ENCODE measurements at regions not wholly inside any gene's neighbourhood (a gene's known extent, or its start where the extent isn't known, plus 50 kb on each side); places are given as distances from the start of the nearest gene placed in this dataset.
A peak's percentile ranks its signal among the peaks of the same experiment; 100 is the strongest.

DNA sequence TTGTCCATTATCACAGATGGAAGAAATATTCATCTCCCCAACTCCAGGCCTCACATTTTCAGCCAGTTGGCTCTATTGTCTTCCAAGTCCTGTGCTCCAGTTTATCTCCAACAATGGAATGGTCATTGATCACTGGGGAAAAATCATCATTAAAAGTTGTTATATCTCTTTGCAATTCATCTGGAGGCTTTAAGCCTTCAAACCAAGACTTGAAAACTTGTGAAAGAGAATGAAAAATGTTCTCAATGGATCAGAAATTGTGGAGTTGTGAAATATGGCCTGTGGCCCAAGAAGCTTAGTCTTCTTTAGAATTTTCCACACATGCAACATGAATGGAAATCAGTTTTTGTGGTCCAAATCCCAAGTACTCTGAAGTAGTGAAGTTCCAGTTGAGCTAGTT, 569.6 kb downstream of the EBF1 start:
- Mint-ChIP-seq H3K4me3 (no peak overlapping the region), H3K9me3 (no peaks in the 10 kb centered on the region), H3K27me3 (no peaks in the 10 kb centered on the region), H3K4me1 (ENCODE audit: low read depth) (no peaks in the 10 kb centered on the region), H3K27ac (no peak overlapping the region), H3K36me3 (ENCODE audit: low read depth) (no peaks in the 10 kb centered on the region)

GRCh38 chr5:158529454-158529853, 570.3 kb downstream of the EBF1 start:
- no peak overlapping the region for H3K27ac Mint-ChIP-seq
- H3K4me3 Mint-ChIP-seq = no peak overlapping the region
- no peaks in the 10 kb centered on the region for H3K27me3 Mint-ChIP-seq

DNA sequence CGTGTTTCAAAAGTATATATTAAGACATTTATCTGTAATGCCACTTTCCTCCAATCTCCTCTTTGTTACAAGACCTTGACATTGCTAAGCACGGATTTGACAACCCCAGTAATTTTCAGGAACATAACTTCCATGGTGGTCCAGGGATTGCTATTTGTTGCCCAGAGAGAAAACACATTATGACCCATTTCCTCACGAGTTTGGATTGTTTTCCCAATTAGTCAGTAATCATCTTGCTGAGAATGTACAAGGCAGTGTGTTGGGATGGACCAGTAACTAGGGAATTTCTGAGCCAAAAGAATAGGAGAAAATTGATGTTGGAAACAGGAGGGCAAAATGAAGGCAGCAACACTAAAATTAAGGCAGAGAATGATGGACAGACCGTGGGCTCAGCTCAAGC, 574.1 kb downstream of the EBF1 start:
- Mint-ChIP-seq H3K27me3 (no peaks in the 10 kb centered on the region), H3K4me1 (ENCODE audit: low read depth) (no peaks in the 10 kb centered on the region), H3K9me3 (no peaks in the 10 kb centered on the region), H3K4me3 (no peak overlapping the region), H3K27ac (no peak overlapping the region), H3K36me3 (ENCODE audit: low read depth) (no peaks in the 10 kb centered on the region)

More at GRCh38 chr5:158529454-158529853, 570.3 kb downstream of the EBF1 start:
- no peaks in the 10 kb centered on the region for H3K4me1 Mint-ChIP-seq (ENCODE audit: low read depth)
- no peaks in the 10 kb centered on the region for H3K36me3 Mint-ChIP-seq (ENCODE audit: low read depth)
- no peaks in the 10 kb centered on the region for H3K9me3 Mint-ChIP-seq

GRCh38 chr5:158524070-158524469, 575.6 kb downstream of the EBF1 start:
- Mint-ChIP-seq H3K36me3 (ENCODE audit: low read depth) (no peaks in the 10 kb centered on the region), H3K9me3 (no peaks in the 10 kb centered on the region), H3K4me1 (ENCODE audit: low read depth) (no peaks in the 10 kb centered on the region)

GRCh38 chr5:158522776-158523175, 576.9 kb downstream of the EBF1 start:
- Mint-ChIP-seq H3K27ac (no peak overlapping the region), H3K9me3 (no peaks in the 10 kb centered on the region), H3K27me3 (no peaks in the 10 kb centered on the region), H3K36me3 (ENCODE audit: low read depth) (no peaks in the 10 kb centered on the region), H3K4me1 (ENCODE audit: low read depth) (no peaks in the 10 kb centered on the region), H3K4me3 (no peak overlapping the region)

More at GRCh38 chr5:158524070-158524469, 575.6 kb downstream of the EBF1 start:
- no peaks in the 10 kb centered on the region for H3K27me3 Mint-ChIP-seq
- H3K4me3 Mint-ChIP-seq = no peak overlapping the region
- H3K27ac Mint-ChIP-seq = no peak overlapping the region

DNA sequence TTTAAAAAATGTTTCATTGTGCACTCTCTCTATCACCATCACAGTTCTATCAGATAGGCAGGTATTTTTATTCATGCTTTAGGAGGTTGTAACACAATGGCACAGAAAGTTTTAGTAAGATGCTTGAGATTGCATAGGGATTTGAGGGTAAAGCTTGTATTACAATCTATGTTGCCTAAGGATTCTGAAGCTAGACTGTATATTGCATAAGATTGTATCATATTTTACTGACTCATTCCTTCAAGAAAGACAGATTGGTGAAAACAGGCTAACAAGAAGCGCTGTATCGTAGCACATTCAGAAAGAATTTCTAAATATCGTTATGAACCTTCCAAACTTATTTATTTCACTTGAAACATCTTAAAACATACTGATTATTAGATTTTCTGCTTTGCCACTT, 577.7 kb downstream of the EBF1 start:
- Mint-ChIP-seq H3K9me3 (no peaks in the 10 kb centered on the region), H3K4me3 (no peak overlapping the region), H3K4me1 (ENCODE audit: low read depth) (no peaks in the 10 kb centered on the region), H3K36me3 (ENCODE audit: low read depth) (no peaks in the 10 kb centered on the region), H3K27ac (no peak overlapping the region), H3K27me3 (no peaks in the 10 kb centered on the region)

DNA sequence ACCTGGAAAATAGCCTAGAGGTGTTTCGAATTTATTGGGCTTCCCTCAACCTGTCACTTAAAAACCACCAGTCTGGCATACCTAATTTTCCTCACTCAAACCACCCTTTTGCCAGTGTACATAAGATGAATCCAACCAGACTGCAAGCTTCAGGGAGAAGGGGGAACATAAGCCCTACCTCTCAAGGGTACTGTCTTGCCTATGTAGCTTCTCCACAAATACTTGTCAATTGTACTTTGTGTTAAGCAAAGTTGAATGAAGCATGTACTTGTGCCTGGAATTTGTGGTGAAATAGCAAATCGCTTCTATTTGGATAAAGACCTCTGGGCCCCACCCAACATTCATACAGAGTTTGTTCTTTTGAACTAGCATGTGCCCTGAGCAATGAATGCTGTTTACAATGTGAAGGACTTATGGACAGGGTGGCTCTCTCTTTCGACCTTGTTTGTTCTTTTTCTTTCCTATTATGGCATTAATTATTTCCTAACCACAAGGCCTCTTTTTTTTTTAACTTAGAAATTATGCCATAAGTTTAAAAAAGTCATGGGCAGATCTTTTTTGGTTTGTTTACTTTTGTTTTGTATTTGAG, 580.2 kb downstream of the EBF1 start:
- Mint-ChIP-seq H3K9me3 (no peaks in the 10 kb centered on the region), H3K36me3 (ENCODE audit: low read depth) (no peaks in the 10 kb centered on the region), H3K4me3 (no peak overlapping the region), H3K4me1 (ENCODE audit: low read depth) (peaks cover 17% of the 10 kb centered on the region), H3K27me3 (no peaks in the 10 kb centered on the region), H3K27ac (no peak overlapping the region)

GRCh38 chr5:158516521-158516920, 583.2 kb downstream of the EBF1 start:
- H3K36me3 Mint-ChIP-seq (ENCODE audit: low read depth) = no peaks in the 10 kb centered on the region
- no peak overlapping the region for H3K27ac Mint-ChIP-seq
- H3K27me3 Mint-ChIP-seq = no peaks in the 10 kb centered on the region
- H3K4me1 Mint-ChIP-seq (ENCODE audit: low read depth) = peaks cover 47% of the 10 kb centered on the region
- no peaks in the 10 kb centered on the region for H3K9me3 Mint-ChIP-seq
- no peak overlapping the region for H3K4me3 Mint-ChIP-seq

- peaks cover 58% of the 10 kb centered on the region for H3K4me1 Mint-ChIP-seq (ENCODE audit: low read depth)
- H3K4me3 Mint-ChIP-seq = no peak overlapping the region
- H3K27me3 Mint-ChIP-seq = no peaks in the 10 kb centered on the region
- no peak overlapping the region for H3K27ac Mint-ChIP-seq
- H3K9me3 Mint-ChIP-seq = peaks cover 4% of the 10 kb centered on the region
- no peaks in the 10 kb centered on the region for H3K36me3 Mint-ChIP-seq (ENCODE audit: low read depth)
These were observed 584.7 kb downstream of the EBF1 start for GRCh38 chr5:158514986-158515359.

GRCh38 chr5:158514319-158514985, 585.3 kb downstream of the EBF1 start:
- Mint-ChIP-seq H3K36me3 (ENCODE audit: low read depth) (no peaks in the 10 kb centered on the region), H3K27ac (peak overlapping the region; percentile 83), H3K4me3 (peak overlapping the region; percentile 53), H3K4me1 (ENCODE audit: low read depth) (peaks cover 58% of the 10 kb centered on the region), H3K9me3 (peaks cover 4% of the 10 kb centered on the region), H3K27me3 (no peaks in the 10 kb centered on the region)

GRCh38 chr5:158513490-158514318, 586.0 kb downstream of the EBF1 start:
- Mint-ChIP-seq H3K9me3 (peaks cover 4% of the 10 kb centered on the region), H3K4me3 (peak overlapping the region; percentile 53), H3K4me1 (ENCODE audit: low read depth) (peaks cover 58% of the 10 kb centered on the region), H3K36me3 (ENCODE audit: low read depth) (no peaks in the 10 kb centered on the region), H3K27me3 (no peaks in the 10 kb centered on the region), H3K27ac (peak overlapping the region; percentile 83)

DNA sequence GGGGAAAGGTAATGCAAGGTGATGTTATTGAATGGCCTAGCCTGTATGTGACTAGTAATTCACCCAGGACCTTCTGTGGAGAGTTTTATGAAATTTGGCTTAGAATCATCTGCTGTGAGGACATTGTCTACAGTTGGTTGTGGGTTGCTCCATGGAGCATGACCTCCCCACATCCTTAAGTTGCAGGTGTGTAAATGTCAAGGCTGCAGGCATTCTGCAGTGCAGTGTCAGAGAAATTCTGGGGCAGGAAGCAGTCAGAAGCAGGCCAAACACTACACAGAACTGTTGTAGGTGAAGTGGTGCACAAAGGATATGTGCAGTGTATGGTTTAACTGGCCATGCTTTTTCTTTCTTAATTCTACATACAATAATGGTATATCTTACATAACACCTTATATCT, 588.3 kb downstream of the EBF1 start:
- Mint-ChIP-seq H3K4me1 (ENCODE audit: low read depth) (peaks cover 56% of the 10 kb centered on the region), H3K36me3 (ENCODE audit: low read depth) (peaks cover under 1% of the 10 kb centered on the region), H3K27me3 (no peaks in the 10 kb centered on the region), H3K9me3 (peaks cover 13% of the 10 kb centered on the region), H3K27ac (no peak overlapping the region), H3K4me3 (no peak overlapping the region)

GRCh38 chr5:158510479-158510878, 589.2 kb downstream of the EBF1 start:
- H3K4me3 Mint-ChIP-seq = no peak overlapping the region
- no peak overlapping the region for H3K27ac Mint-ChIP-seq
- H3K4me1 Mint-ChIP-seq (ENCODE audit: low read depth) = peaks cover 51% of the 10 kb centered on the region
- H3K9me3 Mint-ChIP-seq = peaks cover 19% of the 10 kb centered on the region
- no peaks in the 10 kb centered on the region for H3K27me3 Mint-ChIP-seq
- H3K36me3 Mint-ChIP-seq (ENCODE audit: low read depth) = peaks cover 4% of the 10 kb centered on the region

DNA sequence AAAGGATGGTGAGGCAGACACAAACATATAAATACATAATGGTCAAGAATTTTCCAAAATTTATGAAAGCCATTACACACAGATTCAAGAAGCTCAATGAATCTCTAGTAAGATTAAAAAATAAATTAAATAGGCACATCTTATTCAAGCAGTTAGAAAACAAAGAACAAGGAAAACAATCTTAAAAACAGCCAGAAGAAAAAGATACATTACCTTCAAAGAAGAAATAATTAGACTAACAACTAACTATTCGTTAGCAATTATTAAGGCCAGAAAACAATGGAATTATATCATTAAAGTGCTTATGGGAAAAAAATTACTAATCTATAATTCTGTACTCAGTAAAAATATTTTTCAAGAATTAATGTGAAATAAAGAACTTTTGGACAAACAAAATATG, 593.1 kb downstream of the EBF1 start:
- Mint-ChIP-seq H3K4me3 (no peak overlapping the region), H3K9me3 (peaks cover 28% of the 10 kb centered on the region), H3K4me1 (ENCODE audit: low read depth) (peaks cover 12% of the 10 kb centered on the region), H3K27me3 (no peaks in the 10 kb centered on the region), H3K27ac (no peak overlapping the region), H3K36me3 (ENCODE audit: low read depth) (peaks cover 4% of the 10 kb centered on the region)

- Mint-ChIP-seq H3K36me3 (ENCODE audit: low read depth) (peaks cover 4% of the 10 kb centered on the region), H3K4me1 (ENCODE audit: low read depth) (no peaks in the 10 kb centered on the region)
These were observed 597.0 kb downstream of the EBF1 start for GRCh38 chr5:158502686-158503085.

More at GRCh38 chr5:158502686-158503085, 597.0 kb downstream of the EBF1 start:
- H3K27me3 Mint-ChIP-seq = no peaks in the 10 kb centered on the region
- H3K9me3 Mint-ChIP-seq = peaks cover 24% of the 10 kb centered on the region
- H3K27ac Mint-ChIP-seq = no peak overlapping the region
- H3K4me3 Mint-ChIP-seq = no peak overlapping the region

All from stimulated activated naive CD8-positive, alpha-beta T cell treated with anti-CD3 and anti-CD28 coated beads, Interleukin-15, Interleukin-2, amounts not matched to agents 100 ng/mL and 50 ng/mL, for 24 hours (primary cell).